NCI-H82 treated with DMSO at 0.1 percent for 48 hours (cell line): ENCODE measurements at regions not wholly inside any gene's neighbourhood (a gene's known extent, or its start where the extent isn't known, plus 50 kb on each side); places are given as distances from the start of the nearest gene placed in this dataset.

Experiments used
- DNase-seq: peaks from one replicate; lab custom pipeline; 2025; ENCODE audit not compliant: unreplicated experiment; lab: John Stamatoyannopoulos, UW

DNA sequence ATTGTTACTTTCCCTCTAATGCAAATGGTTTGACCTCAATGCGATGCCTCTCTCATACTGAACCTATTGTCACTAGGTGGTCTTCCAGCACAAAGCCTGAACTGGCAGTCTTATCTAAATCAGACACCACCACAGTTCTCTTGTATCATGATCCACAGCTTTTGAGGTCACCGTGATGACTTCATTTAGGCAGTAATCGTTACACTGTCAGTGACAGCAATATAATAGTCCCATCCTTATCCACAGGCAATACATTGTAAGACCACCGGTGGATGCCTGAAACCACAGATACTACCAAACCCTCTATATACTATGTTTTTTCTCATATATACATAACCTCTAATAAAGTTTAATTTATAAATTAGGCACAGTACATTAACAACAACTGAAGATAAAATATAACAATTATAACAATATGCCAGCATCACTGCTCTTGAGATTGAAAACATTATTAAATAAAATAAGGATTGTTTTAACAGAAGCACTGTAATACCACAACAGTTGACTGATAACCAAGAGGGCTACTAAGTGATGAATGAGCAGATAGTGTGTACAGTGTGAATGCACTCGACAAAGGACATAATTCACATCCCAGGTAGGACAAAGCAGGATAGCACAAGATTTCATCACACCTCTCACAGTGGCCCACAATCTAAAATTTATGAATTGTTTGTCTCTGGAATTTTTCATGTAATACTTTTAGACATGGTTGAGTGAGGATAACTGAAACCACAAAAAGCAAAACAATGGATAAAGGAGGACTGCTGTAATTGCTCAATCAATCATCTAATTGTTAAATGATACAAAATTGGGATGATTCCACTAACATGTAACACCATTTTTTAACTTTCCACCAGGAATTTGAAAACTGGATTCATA, 419.4 kb downstream of the CENPC start:
- DNase-seq: no peak

DNA sequence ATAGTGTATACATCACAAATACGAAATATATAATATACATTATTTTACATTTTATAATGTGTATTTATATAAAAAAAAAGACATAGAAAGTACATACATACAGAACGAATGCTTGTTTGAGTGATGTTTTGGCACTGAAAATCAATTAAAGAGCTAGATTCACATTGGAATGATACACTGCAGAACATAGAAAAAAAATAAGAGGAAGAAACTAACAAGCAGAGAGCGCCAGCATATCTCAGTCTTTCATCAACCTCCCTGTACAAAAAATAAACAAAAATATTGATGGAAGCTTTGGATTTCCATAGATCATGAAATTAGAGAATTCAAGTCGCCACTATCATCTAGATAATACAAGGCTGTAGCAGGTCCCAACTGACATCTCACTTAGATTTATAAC, 420.6 kb downstream of the CENPC start:
- no peak for DNase-seq

DNA sequence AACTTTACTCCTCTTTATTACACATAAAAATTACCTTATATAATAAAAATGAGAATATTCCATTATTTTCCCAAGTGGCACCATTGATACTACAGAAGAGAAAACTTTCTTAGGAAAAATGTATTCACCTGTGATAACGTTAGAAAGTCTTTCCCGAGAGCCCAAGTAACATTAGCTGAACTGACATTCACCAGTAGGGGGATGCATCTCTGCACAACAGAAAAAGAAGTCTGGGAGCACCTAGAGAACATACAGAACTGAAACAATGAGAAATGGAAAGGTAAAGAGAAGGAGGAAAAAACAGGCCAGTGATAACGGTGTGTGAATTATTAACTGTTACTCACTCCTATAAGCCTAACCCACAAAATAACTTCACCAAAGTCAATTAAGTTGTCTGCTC, 423.3 kb downstream of the CENPC start:
- DNase-seq: no peak

DNA sequence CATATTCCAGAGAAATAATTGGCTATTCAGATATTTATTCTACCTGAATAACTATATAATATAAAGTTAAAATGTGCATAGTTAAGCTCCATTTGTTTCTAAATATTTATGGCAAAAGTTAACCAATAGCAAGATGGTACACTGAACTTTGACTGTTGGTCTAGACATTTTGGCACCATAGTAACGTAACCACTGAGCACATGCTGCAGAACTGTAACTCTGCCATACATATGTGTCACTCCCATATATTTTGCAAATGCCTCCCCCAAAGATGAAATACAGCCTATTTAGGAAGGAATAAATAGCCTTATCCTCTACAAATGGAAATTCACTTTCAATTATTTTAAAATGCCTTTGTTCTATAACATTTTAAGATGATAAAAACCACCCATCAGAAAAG, 424.9 kb downstream of the CENPC start:
- DNase-seq: no peak

DNA sequence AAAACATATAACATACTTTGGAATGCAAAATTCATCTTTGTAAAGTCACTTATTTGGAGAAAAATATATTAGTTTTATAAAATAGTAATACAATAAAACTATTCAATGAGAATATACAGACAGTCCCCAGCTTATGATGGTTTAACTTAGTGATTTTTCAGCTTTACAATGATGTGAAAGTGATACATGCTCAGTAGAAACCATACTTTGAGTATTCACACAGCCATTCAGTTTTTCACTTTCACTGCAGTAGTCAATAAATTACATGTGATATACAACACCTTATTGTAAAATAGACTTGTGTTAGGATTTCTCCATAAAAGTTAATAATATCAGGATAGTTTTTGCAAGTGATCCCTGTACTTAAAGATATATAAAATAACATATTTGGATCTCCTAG, 436.0 kb downstream of the CENPC start:
- DNase-seq: no peak

DNA sequence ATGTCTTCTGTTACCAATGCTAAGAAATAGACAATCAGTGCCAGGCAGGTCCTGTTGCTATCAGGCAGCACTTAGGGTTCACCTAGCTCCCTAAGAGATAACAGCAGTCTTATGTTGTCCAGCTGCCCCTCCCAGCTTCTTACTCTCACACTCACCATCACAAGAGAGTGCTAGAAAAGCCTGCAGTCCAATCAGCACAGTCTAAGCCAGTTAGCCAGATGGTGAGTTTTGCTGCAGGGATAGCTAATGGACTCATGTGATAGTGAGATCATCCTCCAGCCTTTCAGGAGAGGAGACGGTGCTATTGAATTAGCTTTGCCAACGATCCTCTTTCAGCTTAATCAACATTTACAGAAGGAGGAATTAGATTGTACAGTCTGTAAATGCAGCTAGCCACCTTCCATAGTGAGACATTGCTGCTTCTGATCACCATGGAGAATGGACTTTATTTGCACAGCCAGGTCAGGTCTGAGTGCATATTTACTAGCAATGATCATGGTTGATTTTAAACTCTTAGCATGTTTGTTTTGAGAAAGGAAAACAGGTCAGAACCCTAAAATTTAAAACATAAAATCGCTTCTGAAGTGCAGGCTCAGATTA, 438.3 kb downstream of the CENPC start:
- peak; percentile 96 for DNase-seq

DNA sequence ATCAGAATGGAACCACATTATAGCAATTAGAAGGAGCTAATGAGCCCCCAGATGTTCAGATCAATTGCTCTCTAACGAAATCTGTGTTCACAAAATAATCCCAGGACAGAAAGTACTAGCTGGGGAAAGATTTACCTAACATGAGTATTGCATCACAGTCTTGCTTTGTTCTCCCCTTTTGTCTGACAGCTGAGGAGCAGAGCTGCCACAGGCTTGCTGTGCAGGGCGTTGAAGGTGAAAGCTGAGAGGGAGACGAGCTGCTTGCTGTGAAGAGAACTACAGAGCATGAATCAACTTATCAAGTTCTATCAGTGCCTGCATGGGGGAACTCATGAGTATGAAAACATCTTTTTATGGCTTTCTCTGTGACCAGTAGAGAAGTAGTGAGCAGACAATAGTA, 441.2 kb downstream of the CENPC start:
- DNase-seq: no peak

DNA sequence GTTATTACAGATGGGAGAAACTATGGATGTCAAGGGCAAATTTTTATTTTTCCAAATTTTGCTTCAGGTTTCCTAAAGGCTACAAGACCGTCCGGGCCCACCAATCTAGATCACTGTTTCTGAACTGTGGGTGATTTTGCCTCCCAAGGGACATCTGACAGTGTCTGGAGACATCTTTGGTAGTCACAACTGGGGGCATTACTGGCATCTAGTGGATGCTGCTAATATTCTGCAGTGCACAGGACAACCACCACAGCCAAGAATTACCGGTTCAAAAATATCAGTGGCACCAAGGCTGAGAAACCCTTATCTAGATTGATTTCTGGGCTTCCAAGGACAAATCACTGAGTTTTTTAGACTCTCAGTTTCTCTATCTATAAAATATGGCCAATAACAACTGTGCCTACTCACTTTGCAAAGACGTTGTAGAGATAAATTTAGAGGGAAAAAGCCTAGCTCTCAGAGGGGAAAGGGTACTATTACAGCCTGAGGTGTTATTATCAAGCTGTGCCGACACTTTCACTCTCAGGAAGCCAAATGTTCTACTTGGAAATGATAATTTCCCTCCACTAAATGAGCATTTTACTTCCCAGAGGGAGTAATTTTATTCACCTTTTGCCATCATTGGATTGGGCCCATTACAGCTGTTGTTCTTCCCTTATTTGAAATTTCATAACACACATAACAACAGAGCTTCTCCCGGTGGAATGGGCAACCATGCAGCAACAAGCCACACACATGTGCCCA, 442.1 kb downstream of the CENPC start:
- no peak for DNase-seq

DNA sequence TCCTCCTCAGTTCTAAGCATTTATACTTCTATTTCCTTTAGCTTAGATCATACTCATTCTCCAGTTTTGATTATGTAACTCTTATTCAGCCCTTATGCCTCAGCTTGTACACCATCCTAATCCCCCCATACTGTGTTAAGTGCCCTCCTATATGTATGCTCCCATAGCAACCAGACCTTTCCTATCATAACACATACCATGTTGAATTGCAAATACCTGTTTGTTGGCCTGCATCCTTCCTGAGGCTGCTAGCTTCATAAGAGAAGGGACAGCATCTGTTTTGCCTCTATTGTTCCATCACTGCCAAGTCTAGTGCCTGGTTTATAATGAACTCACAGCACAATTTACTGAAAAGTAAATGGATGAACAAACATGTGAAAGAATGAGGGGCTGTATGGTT, 443.7 kb downstream of the CENPC start:
- DNase-seq: no peak

DNA sequence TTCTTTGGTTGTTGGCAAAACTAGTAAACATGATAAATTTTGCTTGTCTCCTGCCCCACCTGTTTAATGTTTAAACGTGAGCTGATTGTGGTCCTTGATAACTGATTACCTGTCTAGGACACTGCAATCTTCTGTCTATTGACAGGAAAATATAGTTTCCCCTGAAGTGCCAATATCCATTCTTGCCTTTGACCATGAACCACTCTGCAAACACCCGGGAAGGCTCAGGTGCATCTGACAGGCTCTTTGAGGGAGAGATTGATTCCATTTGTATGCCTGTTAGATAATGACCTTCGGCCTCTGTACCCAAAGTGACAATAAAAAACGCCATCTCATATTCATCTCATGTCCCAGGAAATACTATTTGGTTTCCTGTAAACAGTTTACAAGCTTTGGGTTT, 453.0 kb downstream of the CENPC start:
- DNase-seq: no peak

DNA sequence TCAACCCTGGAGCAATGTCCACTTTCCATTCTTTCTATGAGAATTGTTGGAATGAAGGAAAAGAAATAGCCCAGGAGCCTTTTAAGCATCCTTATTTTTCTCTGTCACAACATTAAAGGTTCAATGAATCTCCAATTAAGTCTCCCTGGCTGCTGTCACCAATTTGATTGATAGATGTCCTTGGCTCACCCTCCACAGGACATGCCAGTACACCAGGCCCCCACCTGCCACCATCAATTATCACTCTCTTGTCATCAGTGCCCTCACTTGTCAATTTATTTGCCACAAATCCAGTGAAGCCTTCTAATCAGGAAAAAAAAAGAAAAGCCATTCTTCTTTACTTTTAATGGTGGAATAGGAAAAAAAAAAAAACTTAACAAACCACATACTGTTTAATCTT, 453.6 kb downstream of the CENPC start:
- peak; percentile 37 for DNase-seq

DNA sequence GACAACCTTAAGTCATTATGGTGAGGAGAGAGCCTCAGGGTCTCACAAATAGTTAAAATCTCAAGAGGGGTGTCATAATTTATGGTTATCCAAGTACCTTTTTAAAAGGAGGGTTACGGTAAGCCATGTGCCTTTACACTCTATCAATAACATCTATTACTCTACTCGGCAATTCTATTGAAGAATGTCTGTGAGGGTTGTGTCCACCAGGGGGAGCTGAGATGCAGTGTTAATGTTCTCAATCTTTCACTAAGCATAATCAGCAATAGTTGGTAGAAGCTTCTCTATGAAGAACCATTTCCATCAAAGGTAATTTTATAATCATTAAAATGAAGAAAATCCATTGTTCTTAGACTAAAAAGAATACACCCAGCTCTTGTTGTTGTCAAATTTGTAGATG, 457.4 kb downstream of the CENPC start:
- peak; percentile 43 for DNase-seq

DNA sequence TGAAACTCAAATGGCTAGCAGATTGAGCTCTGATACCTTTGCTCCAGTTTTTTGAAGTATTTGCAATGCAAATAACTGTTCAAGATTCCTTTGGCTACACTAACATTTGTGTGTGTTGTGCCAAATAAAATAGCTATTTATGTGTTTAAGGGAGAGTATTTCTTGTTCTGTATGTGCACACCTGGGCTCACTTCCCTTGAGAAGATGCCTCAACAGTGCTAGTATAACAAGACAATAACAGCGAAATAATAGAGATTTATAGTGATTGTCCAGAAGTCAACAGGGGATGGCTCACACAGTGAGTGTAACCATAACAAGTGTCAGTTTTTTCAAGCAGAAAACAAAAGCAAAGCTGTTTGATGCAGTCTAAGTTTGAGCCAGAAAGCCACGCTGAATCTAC, 460.5 kb downstream of the CENPC start:
- no peak for DNase-seq

DNA sequence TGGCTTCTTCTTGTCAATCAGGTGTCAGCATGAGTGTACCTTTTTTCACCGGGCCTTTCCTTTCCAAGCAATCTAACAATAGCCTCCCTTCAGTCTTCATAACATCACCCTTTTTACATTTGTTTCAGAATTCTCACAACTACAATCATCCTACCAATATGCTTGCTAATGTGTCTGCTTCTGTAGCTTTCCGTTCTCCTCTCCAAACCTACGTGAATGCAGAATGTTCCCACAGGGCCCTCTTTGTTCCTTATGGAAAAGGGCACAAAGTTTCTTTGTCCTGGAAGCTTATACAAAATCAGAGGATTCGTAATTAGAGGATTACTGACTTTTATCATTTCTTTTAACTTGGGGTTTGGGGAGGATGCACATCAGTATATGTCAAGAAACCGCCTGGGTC, 461.8 kb downstream of the CENPC start:
- DNase-seq: no peak

DNA sequence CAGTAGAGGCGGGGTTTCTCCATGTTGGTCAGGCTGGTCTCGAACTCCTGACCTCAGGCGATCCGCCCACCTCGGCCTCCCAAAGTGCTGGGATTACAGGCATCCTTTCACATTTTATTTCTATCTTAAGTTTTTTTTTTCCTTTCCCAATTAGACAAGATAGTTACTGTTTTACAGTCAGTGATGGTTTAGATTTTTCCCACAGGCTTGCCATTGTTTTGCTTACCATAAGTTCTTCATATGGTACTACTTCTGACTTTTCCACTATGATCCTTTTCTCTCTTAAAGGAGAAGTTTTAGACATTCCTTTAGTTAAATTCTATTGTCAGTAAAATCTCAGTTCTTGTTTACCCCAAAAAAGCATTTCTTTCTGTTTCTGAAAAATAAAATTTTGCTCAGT, 462.6 kb downstream of the CENPC start:
- no peak for DNase-seq

DNA sequence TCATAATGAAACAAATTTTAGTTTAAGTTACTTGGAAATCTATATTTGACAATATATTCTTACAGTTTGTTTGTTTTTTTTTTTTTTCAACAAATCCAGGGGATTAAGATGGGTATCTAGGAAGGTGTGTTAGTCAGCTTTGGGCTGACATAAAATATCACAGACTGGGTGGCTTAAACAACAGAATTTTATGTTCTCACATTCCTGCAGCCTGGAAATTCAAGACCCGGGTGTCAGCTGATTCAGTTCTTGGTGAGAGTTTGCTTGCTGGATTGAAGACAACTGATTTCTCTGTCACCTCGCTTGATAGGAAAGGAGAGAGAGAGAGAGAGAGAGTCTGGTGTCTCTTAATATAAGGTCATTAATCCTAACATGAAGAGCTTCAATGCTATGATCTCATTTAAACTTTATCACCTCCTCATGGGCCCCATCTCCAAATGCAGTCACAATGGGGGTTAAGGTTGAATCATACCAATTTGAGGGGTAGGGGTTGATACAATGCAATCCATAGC, 465.2 kb downstream of the CENPC start:
- DNase-seq: no peak

DNA sequence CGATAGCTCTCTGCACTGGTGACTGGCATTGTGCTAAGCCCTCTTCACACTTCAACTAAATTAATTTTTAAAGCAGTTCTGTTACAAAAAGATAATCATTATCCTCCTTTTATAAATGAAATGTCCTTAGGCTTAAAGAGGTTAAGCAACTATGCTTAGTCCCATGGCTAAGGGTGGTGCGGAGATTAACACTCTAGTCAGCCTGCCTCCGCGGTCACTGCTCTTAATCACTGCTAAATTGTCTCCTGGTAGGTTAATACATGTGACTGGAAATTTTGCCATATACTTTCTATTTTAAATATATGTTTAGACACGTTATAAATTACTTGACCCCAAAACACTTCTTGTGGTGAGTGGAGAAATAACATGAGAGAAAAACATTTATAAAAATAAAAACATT, 473.7 kb downstream of the CENPC start:
- no peak for DNase-seq

DNA sequence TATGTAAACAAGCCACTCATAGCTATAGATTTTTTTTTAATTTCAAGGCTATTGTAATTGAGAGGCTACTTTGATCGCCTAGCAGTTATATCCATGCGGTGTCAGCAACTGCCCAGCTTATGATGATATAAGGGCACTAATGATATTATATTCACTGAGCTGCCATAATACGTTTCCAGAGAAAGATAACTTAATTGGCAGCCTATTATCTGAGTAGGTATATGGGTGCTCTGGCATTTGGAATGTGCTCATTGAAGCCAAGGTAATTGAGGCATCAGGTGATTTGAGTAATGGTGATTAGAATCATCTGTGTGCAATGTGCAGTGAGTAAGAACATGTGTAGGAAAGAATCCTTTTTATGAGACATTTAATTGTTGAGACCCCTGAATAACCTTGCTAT, 490.0 kb downstream of the CENPC start:
- no peak for DNase-seq

DNA sequence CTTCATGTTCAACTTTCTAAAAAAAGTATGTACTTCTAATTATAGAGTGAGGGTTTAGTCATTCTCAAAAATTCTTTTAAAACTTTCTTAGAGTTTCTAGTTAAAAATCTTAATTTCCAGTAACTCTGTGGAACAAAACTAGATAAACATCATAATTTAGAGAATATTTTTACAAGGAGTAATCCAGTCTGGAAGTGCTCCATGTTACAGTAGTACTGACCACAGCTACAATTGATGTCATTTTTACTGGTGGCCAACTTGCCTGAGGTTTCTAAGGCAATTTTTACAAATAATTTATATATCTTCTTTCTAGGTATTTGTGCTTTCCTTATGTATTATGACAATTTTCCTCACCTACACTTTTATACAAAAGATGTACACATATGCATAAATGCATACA, 490.4 kb downstream of the CENPC start:
- no peak for DNase-seq

DNA sequence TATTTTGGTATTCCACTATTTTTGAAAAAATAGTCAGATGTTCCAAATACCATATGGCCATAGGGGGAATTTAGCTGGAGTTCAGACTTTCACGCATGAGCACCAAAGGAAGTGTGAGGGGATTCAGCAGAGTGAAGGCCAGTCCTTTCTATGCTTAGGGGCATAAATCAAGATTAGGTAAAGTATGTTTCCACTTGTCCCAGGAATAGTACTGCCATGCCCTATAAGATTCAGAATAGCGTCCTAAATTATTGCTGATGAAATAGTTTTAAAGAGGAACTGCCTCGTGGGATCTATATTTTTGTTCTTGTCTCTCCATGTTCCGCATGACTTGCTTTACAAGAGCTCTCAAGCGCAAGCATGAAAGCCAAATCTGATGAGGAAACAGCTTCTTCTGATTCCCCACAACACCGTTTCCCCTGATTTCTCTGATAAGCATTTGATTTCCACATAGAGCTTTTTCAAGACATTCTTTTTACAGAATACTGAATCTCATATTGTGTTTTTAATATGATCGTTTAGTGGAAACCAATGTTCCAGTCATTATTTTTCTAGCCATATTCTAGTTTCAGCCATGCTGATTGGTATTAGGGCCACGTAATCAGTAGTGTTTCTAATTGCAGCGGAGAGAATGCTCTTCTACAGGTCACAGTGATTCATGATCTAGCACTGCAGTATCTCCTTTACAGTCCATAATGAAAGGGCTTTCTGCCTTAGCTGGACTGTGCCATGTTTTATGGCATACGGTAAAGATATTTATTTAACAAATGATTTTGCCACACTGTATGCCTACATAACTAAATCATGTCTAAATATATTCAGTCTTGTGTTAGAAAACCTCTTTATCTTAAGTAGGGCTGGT, 492.3 kb downstream of the CENPC start:
- no peak for DNase-seq
